ENCODE measurements at regions not wholly inside any gene's neighbourhood (a gene's known extent, or its start where the extent isn't known, plus 50 kb on each side); places are given as distances from the start of the nearest gene placed in this dataset.

GRCh38 chr6:43973357-43973756 is 153.9 kb downstream of the MRPL14 start:
- DNase-seq (ENCODE audit: low read depth), result no peak
- H3K4me3 ChIP-seq (replicated peaks; ENCODE audit: low read depth, low read length), result no peak overlapping the region
- no peak for TF ChIP-seq CTCF (IDR thresholded peaks at IDR 0.05; ENCODE audit: low read length, missing control alignments)

DNA sequence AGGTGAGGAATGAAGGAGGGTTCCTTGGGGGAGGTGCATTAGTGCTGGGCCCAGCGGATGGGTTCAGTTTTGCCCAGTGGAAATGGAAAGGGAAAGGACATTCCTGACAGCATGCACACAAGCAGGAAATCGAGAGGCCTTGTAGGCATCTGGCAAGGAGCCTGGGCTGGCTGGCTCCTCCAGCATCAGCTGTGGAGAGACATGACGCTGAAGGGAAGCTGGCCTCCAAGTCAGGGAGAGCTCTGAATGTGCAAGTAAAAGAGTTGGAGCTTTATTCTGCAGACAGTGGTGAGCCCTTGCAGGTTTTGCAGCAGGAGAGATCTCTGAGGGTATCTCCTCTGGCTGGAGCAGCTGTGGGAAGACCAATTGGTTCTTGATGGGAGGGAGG is 154.3 kb downstream of the MRPL14 start:
- DNase-seq (ENCODE audit: low read depth), result peak; percentile 95
- H3K4me3 ChIP-seq (replicated peaks; ENCODE audit: low read depth, low read length), result no peak overlapping the region
- no peak for TF ChIP-seq CTCF (IDR thresholded peaks at IDR 0.05; ENCODE audit: low read length, missing control alignments)

GRCh38 chr6:43972179-43972912 is 154.9 kb downstream of the MRPL14 start:
- peak; percentile 46 for DNase-seq (ENCODE audit: low read depth)
- TF ChIP-seq CTCF (IDR thresholded peaks at IDR 0.05; ENCODE audit: low read length, missing control alignments), result no peak
- H3K4me3 ChIP-seq (replicated peaks; ENCODE audit: low read depth, low read length), result no peak overlapping the region

- TF ChIP-seq CTCF (IDR thresholded peaks at IDR 0.05; ENCODE audit: low read length, missing control alignments), result no peak
- H3K4me3 ChIP-seq (replicated peaks; ENCODE audit: low read depth, low read length), result no peak overlapping the region
- DNase-seq (ENCODE audit: low read depth), result no peak
These were observed 155.5 kb downstream of the MRPL14 start for GRCh38 chr6:43971776-43972126.

GRCh38 chr6:43970913-43971775 is 156.1 kb downstream of the MRPL14 start:
- no peak for TF ChIP-seq CTCF (IDR thresholded peaks at IDR 0.05; ENCODE audit: low read length, missing control alignments)
- no peak for DNase-seq (ENCODE audit: low read depth)
- H3K4me3 ChIP-seq (replicated peaks; ENCODE audit: low read depth, low read length), result no peak overlapping the region

DNA sequence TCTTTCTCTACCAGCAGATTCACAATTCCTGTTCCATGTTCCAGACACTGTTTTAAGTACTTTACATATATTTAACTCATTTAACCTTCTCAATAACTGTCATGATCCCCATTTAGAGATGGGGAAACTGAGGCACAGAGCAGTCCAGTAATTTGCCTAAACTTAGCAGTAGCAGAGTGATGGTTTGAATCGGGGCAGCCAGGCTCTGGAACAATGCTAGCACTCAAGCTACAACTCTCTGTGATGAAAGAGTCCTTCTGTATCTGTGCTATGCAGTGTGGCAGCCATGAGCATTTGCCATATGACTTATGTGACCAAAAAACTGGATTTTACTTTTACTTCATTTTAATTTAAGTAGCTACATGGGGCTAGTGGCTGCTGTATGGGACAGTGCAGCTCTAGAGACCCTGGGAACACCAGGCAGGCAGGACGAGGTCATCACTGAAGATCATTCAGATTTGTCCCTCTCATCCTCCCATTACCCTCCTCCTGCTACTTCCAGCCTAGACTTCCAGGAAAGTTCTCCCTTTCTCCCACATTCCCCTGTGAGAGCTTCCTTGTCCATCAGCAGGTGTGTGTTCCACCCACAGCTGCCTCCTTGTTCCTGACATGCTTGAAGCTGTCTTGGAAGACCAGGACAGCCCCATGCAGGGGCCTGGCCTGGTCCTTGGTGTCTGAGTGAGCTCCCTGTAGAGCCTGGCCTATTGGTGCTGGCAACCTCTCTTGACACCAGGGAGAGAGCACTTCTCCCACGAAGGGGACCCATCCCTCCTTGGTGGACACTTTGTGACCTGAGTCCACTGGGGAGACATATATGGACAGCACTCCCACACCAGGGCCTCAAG is 157.0 kb downstream of the MRPL14 start:
- TF ChIP-seq CTCF (IDR thresholded peaks at IDR 0.05; ENCODE audit: low read length, missing control alignments), result no peak
- no peak overlapping the region for H3K4me3 ChIP-seq (replicated peaks; ENCODE audit: low read depth, low read length)
- DNase-seq (ENCODE audit: low read depth), result no peak

Data from fibroblast of pulmonary artery (primary cell).